Naive thymus-derived CD4-positive, alpha-beta T cell (primary cell): ENCODE measurements at regions not wholly inside any gene's neighbourhood (a gene's known extent, or its start where the extent isn't known, plus 50 kb on each side); places are given as distances from the start of the nearest gene placed in this dataset.

Experiments
- ATAC-seq: fragments of 150-1000 bp; cut with Tn5 transposase; 2 replicates; pipeline ENCODE4 v1.10.0; 2021; ENCODE audit warnings: mild to moderate bottlenecking, moderate library complexity
- CTCF ChIA-PET: fragments of 350-600 bp; sonication (Branson Sonifier 250); formaldehyde crosslinking; loops from one replicate; lab custom pipeline; 2021; ENCODE audit warnings: antibody characterized with exemption; lab: Charles Lee
- POLR2A ChIA-PET: fragments of 350-600 bp; sonication (Branson Sonifier 250); formaldehyde crosslinking; loops from one replicate; lab custom pipeline; 2021; ENCODE audit warnings: antibody characterized with exemption, inconsistent platforms; lab: Charles Lee
- DNase-seq, 9 donors: peaks; one replicate each; pipeline versions ENCODE4 v3.0.0 to v3.0.0-alpha.2; 2020 to 2022; ENCODE audit warnings: mixed read lengths in 1 of 9
- H3K27ac ChIP-seq: one replicate; pipeline ENCODE4 v1.7.0; 2013; ENCODE audit warnings: mild to moderate bottlenecking, low read depth, low read length, moderate library complexity
- H3K27me3 ChIP-seq, 2 donors: one replicate each; pipeline ENCODE4 v1.7.0; 2013; ENCODE audit warnings: low read length in 2 of 2, mild to moderate bottlenecking in 2 of 2, moderate library complexity in 2 of 2; ENCODE audit not compliant: control insufficient read depth in 2 of 2, insufficient read depth in 2 of 2
- H3K36me3 ChIP-seq, 3 experiments: 1 replicate in 2 of 3; 2 replicates in 1 of 3; pipeline ENCODE4 v1.7.0; 2013; ENCODE audit warnings: low read length in 3 of 3, mild to moderate bottlenecking in 3 of 3, moderate library complexity in 1 of 3; ENCODE audit not compliant: insufficient read depth in 3 of 3, control insufficient read depth in 2 of 3
- H3K4me1 ChIP-seq, 2 donors: one replicate each; pipeline ENCODE4 v1.7.0; 2013; ENCODE audit warnings: low read length in 2 of 2, mild to moderate bottlenecking in 2 of 2, moderate library complexity in 1 of 2; ENCODE audit not compliant: control insufficient read depth in 2 of 2, insufficient read depth in 2 of 2
- H3K4me3 ChIP-seq: 2 replicates; pipeline ENCODE4 v1.7.0; 2013; ENCODE audit warnings: mild to moderate bottlenecking, low read length
- H3K9me3 ChIP-seq, 3 experiments: 1 replicate in 2 of 3; 2 replicates in 1 of 3; pipeline ENCODE4 v1.7.0; 2013; ENCODE audit warnings: low read length in 3 of 3; ENCODE audit not compliant: control insufficient read depth in 2 of 3
- H3K27ac Mint-ChIP-seq, 9 donors: one replicate each; pipeline ENCODE4 v1.8.0; 2020 to 2022; ENCODE audit warnings: mixed read lengths in 9 of 9, mild to moderate bottlenecking in 8 of 9, moderate library complexity in 5 of 9, inconsistent platforms in 2 of 9
- H3K27me3 Mint-ChIP-seq, 5 donors: one replicate each; pipeline ENCODE4 v1.8.0; 2021 to 2022; ENCODE audit warnings: mixed read lengths in 5 of 5, mild to moderate bottlenecking in 1 of 5
- H3K36me3 Mint-ChIP-seq, 5 donors: one replicate each; pipeline ENCODE4 v1.8.0; 2020 to 2022; ENCODE audit warnings: mixed read lengths in 5 of 5, mild to moderate bottlenecking in 3 of 5, inconsistent platforms in 1 of 5
- H3K4me1 Mint-ChIP-seq, 7 donors: one replicate each; pipeline ENCODE4 v1.8.0; 2020 to 2022; ENCODE audit warnings: mixed read lengths in 7 of 7, mild to moderate bottlenecking in 3 of 7, inconsistent platforms in 1 of 7
- H3K4me3 Mint-ChIP-seq, 10 donors: one replicate each; pipeline ENCODE4 v1.8.0; 2020 to 2022; ENCODE audit warnings: mild to moderate bottlenecking in 10 of 10, mixed read lengths in 10 of 10, moderate library complexity in 6 of 10, inconsistent platforms in 2 of 10
- H3K9me3 Mint-ChIP-seq, 11 donors: one replicate each; pipeline ENCODE4 v1.8.0; 2020 to 2022; ENCODE audit warnings: mixed read lengths in 11 of 11, mild to moderate bottlenecking in 4 of 11, inconsistent platforms in 1 of 11, moderate library complexity in 1 of 11
- intact Hi-C, 2 donors: fragments of 100-400 bp; cut with micrococcal nuclease; formaldehyde crosslinking; loops; one replicate each; pipeline ENCODE4 v1.15.1; 2023

GRCh38 chr6:159512571-159512970 is 180.5 kb downstream of the SOD2 start:
- no peaks in the 10 kb centered on the region for H3K4me1 Mint-ChIP-seq
- H3K4me1 ChIP-seq = no peaks in the 10 kb centered on the region
- no peak overlapping the region for H3K4me3 ChIP-seq
- ATAC-seq (no peak), DNase-seq (no peak)
- ChIA-PET POLR2A (no interaction called here), CTCF (no interaction called here)
- no peak overlapping the region for H3K27ac ChIP-seq
- no peaks in the 10 kb centered on the region for H3K9me3 ChIP-seq
- H3K36me3 ChIP-seq = no peaks in the 10 kb centered on the region
- H3K4me3 Mint-ChIP-seq = no peak overlapping the region
- no peaks in the 10 kb centered on the region for H3K36me3 Mint-ChIP-seq
- no peaks in the 10 kb centered on the region for H3K27me3 ChIP-seq
- no peak overlapping the region for H3K27ac Mint-ChIP-seq
- H3K9me3 Mint-ChIP-seq = peaks cover 0 to 24% (median 14%) of the 10 kb centered on the region in 11 donors
- intact Hi-C loops = no loop called here
- H3K27me3 Mint-ChIP-seq = peaks cover 0 to 33% (median 6%) of the 10 kb centered on the region in 5 donors

- H3K4me1 Mint-ChIP-seq = no peaks in the 10 kb centered on the region
- H3K36me3 Mint-ChIP-seq = no peaks in the 10 kb centered on the region
- POLR2A ChIA-PET = no interaction called here
- Histone ChIP-seq H3K9me3 (no peaks in the 10 kb centered on the region), H3K27me3 (no peaks in the 10 kb centered on the region), H3K27ac (no peak overlapping the region), H3K36me3 (no peaks in the 10 kb centered on the region), H3K4me1 (no peaks in the 10 kb centered on the region), H3K4me3 (no peak overlapping the region)
- intact Hi-C loops = no loop called here
- H3K4me3 Mint-ChIP-seq = no peak overlapping the region
- CTCF ChIA-PET = no interaction called here
- H3K9me3 Mint-ChIP-seq = peaks cover 0 to 20% (median 14%) of the 10 kb centered on the region in 11 donors
- H3K27ac Mint-ChIP-seq = no peak overlapping the region
- DNase-seq (no peak), ATAC-seq (no peak)
- peaks cover 0 to 33% (median 5%) of the 10 kb centered on the region in 5 donors for H3K27me3 Mint-ChIP-seq
Measured at GRCh38 chr6:159512104-159512503, 180.9 kb downstream of the SOD2 start.

- ChIA-PET POLR2A (no interaction called here), CTCF (no interaction called here)
- Histone ChIP-seq H3K4me3 (no peak overlapping the region), H3K4me1 (no peaks in the 10 kb centered on the region), H3K36me3 (no peaks in the 10 kb centered on the region), H3K9me3 (no peaks in the 10 kb centered on the region), H3K27ac (no peak overlapping the region), H3K27me3 (no peaks in the 10 kb centered on the region)
- Mint-ChIP-seq H3K4me1 (no peaks in the 10 kb centered on the region), H3K4me3 (no peak overlapping the region), H3K27me3 (peaks cover 0 to 22% (median 5%) of the 10 kb centered on the region in 5 donors), H3K9me3 (peaks cover 0 to 4% (median under 1%) of the 10 kb centered on the region in 11 donors), H3K27ac (no peak overlapping the region), H3K36me3 (no peaks in the 10 kb centered on the region)
- no peak for ATAC-seq
- no peak for DNase-seq
- intact Hi-C loops = no loop called here
Measured at GRCh38 chr6:159510141-159510540, 182.9 kb downstream of the SOD2 start.

- H3K4me3 ChIP-seq = no peak overlapping the region
Measured at GRCh38 chr6:159508931-159509330, 184.1 kb downstream of the SOD2 start.

GRCh38 chr6:159506048-159506447 is 187.0 kb downstream of the SOD2 start:
- H3K4me3 ChIP-seq = no peak overlapping the region
- Mint-ChIP-seq H3K36me3 (no peaks in the 10 kb centered on the region), H3K4me3 (no peak overlapping the region), H3K4me1 (no peaks in the 10 kb centered on the region), H3K9me3 (peaks cover 0 to 4% (median 0%) of the 10 kb centered on the region in 11 donors), H3K27ac (no peak overlapping the region), H3K27me3 (peaks cover 3 to 20% (median 5%) of the 10 kb centered on the region in 5 donors)
- intact Hi-C loops = no loop called here
- no peaks in the 10 kb centered on the region for H3K4me1 ChIP-seq
- no peaks in the 10 kb centered on the region for H3K36me3 ChIP-seq
- no peaks in the 10 kb centered on the region for H3K27me3 ChIP-seq
- DNase-seq (no peak), ATAC-seq (no peak)
- H3K27ac ChIP-seq = no peak overlapping the region
- POLR2A ChIA-PET = no interaction called here
- H3K9me3 ChIP-seq = no peaks in the 10 kb centered on the region
- CTCF ChIA-PET = no interaction called here

More at GRCh38 chr6:159508931-159509330, 184.1 kb downstream of the SOD2 start:
- Mint-ChIP-seq H3K9me3 (peaks cover 0 to 4% (median 0%) of the 10 kb centered on the region in 11 donors), H3K27me3 (peaks cover 0 to 22% (median 5%) of the 10 kb centered on the region in 5 donors), H3K27ac (no peak overlapping the region), H3K4me1 (no peaks in the 10 kb centered on the region), H3K36me3 (no peaks in the 10 kb centered on the region), H3K4me3 (no peak overlapping the region)
- ChIA-PET POLR2A (no interaction called here), CTCF (no interaction called here)
- Histone ChIP-seq H3K27ac (no peak overlapping the region), H3K9me3 (no peaks in the 10 kb centered on the region), H3K36me3 (no peaks in the 10 kb centered on the region), H3K27me3 (no peaks in the 10 kb centered on the region), H3K4me1 (no peaks in the 10 kb centered on the region)
- ATAC-seq (no peak), DNase-seq (no peak)
- intact Hi-C loops = no loop called here

- no peak overlapping the region for H3K27ac Mint-ChIP-seq
- no peak overlapping the region for H3K4me3 Mint-ChIP-seq
- peaks cover 0 to 6% (median 0%) of the 10 kb centered on the region in 11 donors for H3K9me3 Mint-ChIP-seq
- POLR2A ChIA-PET = no interaction called here
- Histone ChIP-seq H3K9me3 (no peaks in the 10 kb centered on the region), H3K27me3 (no peaks in the 10 kb centered on the region), H3K4me1 (no peaks in the 10 kb centered on the region), H3K4me3 (no peak overlapping the region), H3K36me3 (no peaks in the 10 kb centered on the region), H3K27ac (no peak overlapping the region)
- no peak for ATAC-seq
- no peaks in the 10 kb centered on the region for H3K4me1 Mint-ChIP-seq
- no peaks in the 10 kb centered on the region for H3K36me3 Mint-ChIP-seq
- peaks cover 4 to 22% (median 9%) of the 10 kb centered on the region in 5 donors for H3K27me3 Mint-ChIP-seq
- DNase-seq = no peak
- intact Hi-C loops = no loop called here
- CTCF ChIA-PET = no interaction called here
Measured at GRCh38 chr6:159505140-159505922, 187.7 kb downstream of the SOD2 start.

GRCh38 chr6:159501558-159501957 is 191.5 kb downstream of the SOD2 start:
- no peak overlapping the region for H3K27ac ChIP-seq
- Mint-ChIP-seq H3K4me1 (no peaks in the 10 kb centered on the region), H3K4me3 (no peak overlapping the region), H3K36me3 (no peaks in the 10 kb centered on the region), H3K27me3 (peaks cover 8 to 26% (median 16%) of the 10 kb centered on the region in 5 donors), H3K27ac (no peak overlapping the region), H3K9me3 (peaks cover 0 to 33% (median 8%) of the 10 kb centered on the region in 11 donors)
- intact Hi-C loops = no loop called here
- DNase-seq (no peak), ATAC-seq (no peak)
- H3K36me3 ChIP-seq = no peaks in the 10 kb centered on the region
- POLR2A ChIA-PET = no interaction called here
- CTCF ChIA-PET = no interaction called here
- no peaks in the 10 kb centered on the region for H3K4me1 ChIP-seq
- H3K4me3 ChIP-seq = no peak overlapping the region
- no peaks in the 10 kb centered on the region for H3K9me3 ChIP-seq
- no peaks in the 10 kb centered on the region for H3K27me3 ChIP-seq
